ENCODE measurements at regions not wholly inside any gene's neighbourhood (a gene's known extent, or its start where the extent isn't known, plus 50 kb on each side); places are given as distances from the start of the nearest gene placed in this dataset.

DNA sequence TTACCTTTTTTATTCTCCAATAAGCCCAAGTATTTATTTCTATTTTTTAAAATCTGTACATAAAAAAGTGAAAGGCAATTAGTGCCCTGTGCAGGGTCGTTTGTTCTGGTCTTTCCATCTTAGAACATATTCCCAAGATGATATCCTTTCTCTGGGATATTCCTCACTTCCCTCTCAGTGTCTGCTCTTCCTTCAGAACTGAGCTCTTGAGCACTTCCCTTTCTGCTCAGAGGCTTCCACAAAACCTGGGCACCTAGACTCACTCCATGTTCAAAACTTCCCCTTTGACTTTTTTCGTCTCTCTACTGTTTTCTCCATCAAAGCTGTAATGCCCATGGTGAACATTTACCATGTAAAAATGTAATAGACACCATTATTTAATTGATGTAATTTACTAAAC lies 296.5 kb upstream of the TCF4 start:
- TF ChIP-seq POLR2A (IDR thresholded peaks at IDR 0.05; ENCODE audit: low read depth, low read length) (no peak), TAF1 (IDR thresholded peaks at IDR 0.05; ENCODE audit: borderline replicate concordance, low read depth, low read length) (no peak), POLR2AphosphoS5 (IDR thresholded peaks at IDR 0.05; ENCODE audit: low read depth, low read length) (no peak)

Measured in GM12892 (cell line).